H9 (cell line): ENCODE measurements at regions not wholly inside any gene's neighbourhood (a gene's known extent, or its start where the extent isn't known, plus 50 kb on each side); places are given as distances from the start of the nearest gene placed in this dataset.
"Not testable (repeated sequence)": the region's sequence is repeated elsewhere in the genome, so short reads cannot be mapped to it uniquely, and the experiment has no call there.

Experiments used
- DNase-seq: peaks from one replicate; pipeline ENCODE4 v3.0.0-alpha.2; 2017
- H2AFZ ChIP-seq: one replicate; pipeline ENCODE4 v1.6.1; 2013; ENCODE audit warnings: mild to moderate bottlenecking, low read length, control low read depth, moderate library complexity
- H2AK5ac ChIP-seq: 2 replicates; pipeline ENCODE4 v1.6.1; 2013; ENCODE audit warnings: low read length, control low read depth, mixed read lengths; ENCODE audit not compliant: insufficient read length
- H2BK120ac ChIP-seq: one replicate; pipeline ENCODE4 v1.6.1; 2013; ENCODE audit warnings: low read depth, mild to moderate bottlenecking, low read length, control low read depth, inconsistent platforms; ENCODE audit not compliant: poor library complexity, severe bottlenecking
- H2BK12ac ChIP-seq: 2 replicates; pipeline ENCODE4 v1.6.1; 2013; ENCODE audit warnings: low read length, control low read depth, mixed read lengths, low read depth; ENCODE audit not compliant: insufficient read length
- H2BK15ac ChIP-seq: 2 replicates; pipeline ENCODE4 v1.6.1; 2013; ENCODE audit warnings: low read depth, low read length, control low read depth
- H2BK20ac ChIP-seq: one replicate; pipeline ENCODE4 v1.6.1; 2013; ENCODE audit warnings: low read depth, mild to moderate bottlenecking, low read length, control low read depth, inconsistent platforms; ENCODE audit not compliant: poor library complexity, severe bottlenecking
- H2BK5ac ChIP-seq: 2 replicates; pipeline ENCODE4 v1.6.1; 2013; ENCODE audit warnings: low read length, control low read depth, mixed read lengths; ENCODE audit not compliant: insufficient read length
- H3K14ac ChIP-seq: 2 replicates; pipeline ENCODE4 v1.6.1; 2013; ENCODE audit warnings: low read length, control low read depth; ENCODE audit not compliant: insufficient read depth
- H3K18ac ChIP-seq: 2 replicates; pipeline ENCODE4 v1.6.1; 2013; ENCODE audit warnings: low read depth, mild to moderate bottlenecking, mixed read lengths, low read length, control low read depth; ENCODE audit not compliant: insufficient read length
- H3K23ac ChIP-seq: 2 replicates; pipeline ENCODE4 v1.6.1; 2013; ENCODE audit warnings: low read length, control low read depth, mixed read lengths, low read depth; ENCODE audit not compliant: insufficient read length
- H3K23me2 ChIP-seq: 2 replicates; pipeline ENCODE4 v1.6.1; 2013; ENCODE audit warnings: low read depth, mild to moderate bottlenecking, mixed read lengths, low read length, control low read depth; ENCODE audit not compliant: insufficient read length, poor library complexity, severe bottlenecking
- H3K27ac ChIP-seq: 2 replicates; pipeline ENCODE4 v1.5.1; 2013; ENCODE audit warnings: low read length, control low read depth, mixed read lengths, low read depth; ENCODE audit not compliant: insufficient read length
- H3K27me3 ChIP-seq: 2 replicates; pipeline ENCODE4 v1.6.1; 2013; ENCODE audit warnings: low read length, control low read depth, inconsistent platforms; ENCODE audit not compliant: insufficient read depth
- H3K4ac ChIP-seq: 2 replicates; pipeline ENCODE4 v1.6.1; 2013; ENCODE audit warnings: low read depth, mild to moderate bottlenecking, control low read depth, inconsistent platforms, low read length, moderate library complexity
- H3K4me1 ChIP-seq: 2 replicates; pipeline ENCODE4 v1.6.1; 2013; ENCODE audit warnings: low read length, control low read depth, inconsistent platforms; ENCODE audit not compliant: insufficient read depth
- H3K4me2 ChIP-seq: 2 replicates; pipeline ENCODE4 v1.6.1; 2013; ENCODE audit warnings: low read length, control low read depth, mixed read lengths; ENCODE audit not compliant: insufficient read length, insufficient read depth
- H3K56ac ChIP-seq: 2 replicates; pipeline ENCODE4 v1.6.1; 2013; ENCODE audit warnings: low read depth, mild to moderate bottlenecking, mixed read lengths, low read length, control low read depth; ENCODE audit not compliant: insufficient read length
- H3K79me1 ChIP-seq: 2 replicates; pipeline ENCODE4 v1.6.1; 2013; ENCODE audit warnings: low read depth, mild to moderate bottlenecking, moderate library complexity, low read length, control low read depth, inconsistent platforms; ENCODE audit not compliant: insufficient read depth, poor library complexity, severe bottlenecking
- H3K79me2 ChIP-seq: 2 replicates; pipeline ENCODE4 v1.6.1; 2013; ENCODE audit warnings: low read length, control low read depth, inconsistent platforms; ENCODE audit not compliant: insufficient read depth
- H3K9ac ChIP-seq: 2 replicates; pipeline ENCODE4 v1.6.1; 2013; ENCODE audit warnings: low read length, control low read depth, mixed read lengths; ENCODE audit not compliant: insufficient read length; ENCODE audit errors: extremely low read depth
- H3K9me3 ChIP-seq: one replicate; pipeline ENCODE4 v1.6.1; 2013; ENCODE audit warnings: low read depth, low read length, inconsistent platforms; ENCODE audit not compliant: control insufficient read depth
- H3T11ph ChIP-seq: one replicate; pipeline ENCODE4 v1.6.1; 2013; ENCODE audit warnings: mild to moderate bottlenecking, low read length, control low read depth, inconsistent platforms
- H4K20me1 ChIP-seq: one replicate; pipeline ENCODE4 v1.6.1; 2013; ENCODE audit not compliant: control insufficient read depth, insufficient read length, insufficient read depth
- H4K5ac ChIP-seq: 2 replicates; pipeline ENCODE4 v1.6.1; 2013; ENCODE audit warnings: low read depth, mild to moderate bottlenecking, mixed read lengths, low read length, control low read depth; ENCODE audit not compliant: insufficient read length
- H4K8ac ChIP-seq: replicated peaks from 2 replicates; pipeline ENCODE4 v1.6.1; 2013; ENCODE audit warnings: low read length, control low read depth, mixed read lengths, low read depth; ENCODE audit not compliant: insufficient read length
- H4K91ac ChIP-seq: 2 replicates; pipeline ENCODE4 v1.6.1; 2013; ENCODE audit warnings: low read depth, mild to moderate bottlenecking, moderate library complexity, mixed read lengths, low read length, control low read depth; ENCODE audit not compliant: insufficient read length
- H3K27ac Mint-ChIP-seq, 3 experiments: 2 replicates in 2 of 3; 3 replicates in 1 of 3; pipeline ENCODE4 v1.8.0; 2020 to 2021; ENCODE audit warnings: mixed read lengths in 3 of 3, mild to moderate bottlenecking in 1 of 3, moderate library complexity in 1 of 3
- H3K27me3 Mint-ChIP-seq: 2 replicates; pipeline ENCODE4 v1.8.0; 2021; ENCODE audit warnings: low read depth, mild to moderate bottlenecking, moderate library complexity, mixed read lengths
- H3K36me3 Mint-ChIP-seq, 3 experiments: 2 replicates in 2 of 3; 3 replicates in 1 of 3; pipeline ENCODE4 v1.8.0; 2020 to 2021; ENCODE audit warnings: low read depth in 3 of 3, mixed read lengths in 3 of 3; ENCODE audit not compliant: insufficient read depth in 1 of 3
- H3K4me1 Mint-ChIP-seq, 2 experiments: 2 replicates each; pipeline ENCODE4 v1.8.0; 2020; ENCODE audit warnings: mixed read lengths in 2 of 2
- H3K4me3 Mint-ChIP-seq, 2 experiments: 2 replicates in 1 of 2; 3 replicates in 1 of 2; pipeline ENCODE4 v1.8.0; 2020 to 2021; ENCODE audit warnings: mild to moderate bottlenecking in 2 of 2, mixed read lengths in 2 of 2, moderate library complexity in 1 of 2
- H3K9me3 Mint-ChIP-seq, 2 experiments: 2 replicates in 1 of 2; 3 replicates in 1 of 2; pipeline ENCODE4 v1.8.0; 2020; ENCODE audit warnings: mild to moderate bottlenecking in 2 of 2, mixed read lengths in 2 of 2, moderate library complexity in 1 of 2
- CTCF ChIP-seq: fragments of 200-600 bp; sonication (generic); conservative IDR thresholded peaks from 3 replicates; pipeline ENCODE4 v1.8.0; 2021; ENCODE audit warnings: antibody characterized with exemption, mild to moderate bottlenecking
- WGBS: extraction: QIAGEN DNeasy Blood & Tissue Kit; methylation state at CpG from one replicate; pipeline ENCODE4 v1.1.7; 2013; ENCODE audit warnings: missing lambda C conversion rate, low lambda C conversion rate, mixed read lengths; ENCODE audit not compliant: insufficient read length; ENCODE audit errors: extremely low coverage; 5-methylcytosine and 5-hydroxymethylcytosine counted together

GRCh38 chr12:4187916-4188315, 85.6 kb upstream of the CCND2 start:
- H2BK20ac ChIP-seq, result no peak overlapping the region
- no CpG with 5 or more reads among the region's 4 CpGs for WGBS

GRCh38 chr12:4187315-4187714, 86.2 kb upstream of the CCND2 start:
- H2BK120ac ChIP-seq, result not testable (repeated sequence)

More at GRCh38 chr12:4187916-4188315, 85.6 kb upstream of the CCND2 start:
- Histone ChIP-seq H2AK5ac (no peak overlapping the region), H3K9ac (no peak overlapping the region), H3K27ac (no peak overlapping the region), H3T11ph (no peak overlapping the region), H3K14ac (no peak overlapping the region), H4K20me1 (no peaks in the 10 kb centered on the region), H3K79me1 (no peaks in the 10 kb centered on the region), H2AFZ (no peak overlapping the region), H3K18ac (no peak overlapping the region), H2BK120ac (no peak overlapping the region), H2BK12ac (no peak overlapping the region), H3K23ac (no peak overlapping the region), H3K23me2 (no peaks in the 10 kb centered on the region), H3K79me2 (no peaks in the 10 kb centered on the region), H3K4me1 (no peaks in the 10 kb centered on the region), H3K27me3 (no peaks in the 10 kb centered on the region), H4K91ac (no peak overlapping the region), H4K5ac (no peak overlapping the region), H3K4ac (no peak overlapping the region), H2BK5ac (no peak overlapping the region), H3K4me2 (no peak overlapping the region), H4K8ac (no peak overlapping the region), H3K9me3 (no peaks in the 10 kb centered on the region), H3K56ac (no peak overlapping the region), H2BK15ac (no peak overlapping the region)
- DNase-seq, result no peak
- H3K36me3 Mint-ChIP-seq, result no peaks in the 10 kb centered on the region
- no peaks in the 10 kb centered on the region for H3K9me3 Mint-ChIP-seq
- H3K27ac Mint-ChIP-seq, result no peak overlapping the region
- no peak overlapping the region for H3K4me3 Mint-ChIP-seq
- no peak for TF ChIP-seq CTCF
- no peaks in the 10 kb centered on the region; the same call in 1 of the 2 replicates for H3K27me3 Mint-ChIP-seq
- H3K4me1 Mint-ChIP-seq, result peaks cover 9 to 11% of the 10 kb centered on the region in 2 experiments

More at GRCh38 chr12:4187315-4187714, 86.2 kb upstream of the CCND2 start:
- H3K4me1 ChIP-seq, H3K4ac ChIP-seq, H3K27ac ChIP-seq, H4K8ac ChIP-seq, H3K9me3 Mint-ChIP-seq, H4K5ac ChIP-seq, H3K27ac Mint-ChIP-seq, H3K56ac ChIP-seq, H4K91ac ChIP-seq, H2BK20ac ChIP-seq, H3K9ac ChIP-seq, H2AFZ ChIP-seq, H3K9me3 ChIP-seq, H3K27me3 ChIP-seq, H3K4me3 Mint-ChIP-seq, H3K79me1 ChIP-seq, H3K23me2 ChIP-seq, H4K20me1 ChIP-seq, H3K36me3 Mint-ChIP-seq, H3K4me2 ChIP-seq, H2BK12ac ChIP-seq, H2BK15ac ChIP-seq, H3K79me2 ChIP-seq, H3K18ac ChIP-seq, DNase-seq, H3K14ac ChIP-seq, H2AK5ac ChIP-seq, H3K27me3 Mint-ChIP-seq, H3K4me1 Mint-ChIP-seq, H3T11ph ChIP-seq, H3K23ac ChIP-seq, H2BK5ac ChIP-seq: not testable (repeated sequence)
- no CpG with 5 or more reads among the region's 3 CpGs for WGBS
